ENCODE measurements at regions not wholly inside any gene's neighbourhood (a gene's known extent, or its start where the extent isn't known, plus 50 kb on each side); places are given as distances from the start of the nearest gene placed in this dataset.

DNA sequence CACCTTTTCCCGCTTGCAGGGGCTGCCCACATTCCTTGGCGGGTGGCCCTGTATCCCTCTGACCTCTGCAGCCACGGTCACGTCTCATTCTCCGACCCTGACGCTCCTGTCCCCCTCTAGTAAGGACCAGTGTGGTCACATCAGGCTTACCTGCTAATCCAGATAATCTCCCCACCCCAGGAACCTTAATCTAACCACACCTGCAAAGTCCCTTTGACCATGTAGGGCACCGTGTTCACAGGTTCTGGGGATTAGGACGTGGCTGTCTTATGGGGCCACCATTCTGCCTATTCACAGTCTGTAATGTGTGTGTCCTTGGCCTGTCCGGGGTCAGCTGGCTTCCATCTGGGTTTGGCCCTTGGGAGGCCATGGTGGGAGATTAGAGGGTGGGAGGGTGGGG is 368.9 kb downstream of the AACS start:
- Histone ChIP-seq H3K9me3 (ENCODE audit: control insufficient read depth in 2 of 2, insufficient read depth in 1 of 2, low read length in 1 of 2) (peaks cover 0 to 1% of the 10 kb centered on the region in 2 donors), H3K27me3 (ENCODE audit: control insufficient read depth in 2 of 2, insufficient read depth in 1 of 2, low read length in 1 of 2) (no peaks in the 10 kb centered on the region), H3K36me3 (ENCODE audit: control insufficient read depth in 2 of 2, insufficient read depth in 2 of 2, low read length in 1 of 2) (no peaks in the 10 kb centered on the region), H3K4me3 (ENCODE audit: low read length in 2 of 2) (no peak overlapping the region), H3K27ac (ENCODE audit: low read depth in 1 of 2, low read length in 1 of 2) (no peak overlapping the region), H3K4me1 (ENCODE audit: control insufficient read depth in 2 of 2, insufficient read depth in 2 of 2, low read length in 2 of 2) (no peaks in the 10 kb centered on the region)
- WGBS = 96% methylated on average over 9 of the region's 9 CpGs
- no peak for DNase-seq (ENCODE audit: low read depth in 6 of 9, low spot score in 9 of 9)

DNA sequence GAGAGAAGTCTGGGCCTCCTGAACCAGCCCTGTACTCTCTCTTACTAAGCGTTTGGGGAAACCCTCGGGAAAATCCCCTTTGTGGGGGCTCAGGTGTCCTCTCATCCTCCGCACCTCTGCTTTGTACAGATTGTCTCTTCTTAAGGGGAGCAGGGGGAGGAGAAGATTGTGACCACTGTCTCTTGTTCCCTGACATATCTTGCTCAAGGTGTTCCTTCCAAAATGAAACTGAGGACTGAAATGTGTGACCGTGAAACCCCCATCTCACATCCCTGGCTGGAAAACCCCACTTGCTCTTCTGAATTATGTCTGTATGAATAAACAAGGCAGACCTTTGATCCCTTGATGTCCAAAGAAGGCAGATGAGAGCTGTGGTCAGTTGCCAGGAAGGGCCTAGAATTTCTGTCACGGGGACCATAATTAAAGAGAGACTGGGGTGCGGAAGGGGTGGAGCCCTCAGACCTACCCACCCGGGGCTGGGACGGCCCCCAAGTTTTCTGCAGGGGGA is 369.8 kb downstream of the AACS start:
- Histone ChIP-seq H3K27ac (ENCODE audit: low read depth in 1 of 2, low read length in 1 of 2) (no peak overlapping the region), H3K27me3 (ENCODE audit: control insufficient read depth in 2 of 2, insufficient read depth in 1 of 2, low read length in 1 of 2) (no peaks in the 10 kb centered on the region), H3K4me1 (ENCODE audit: control insufficient read depth in 2 of 2, insufficient read depth in 2 of 2, low read length in 2 of 2) (no peaks in the 10 kb centered on the region), H3K36me3 (ENCODE audit: control insufficient read depth in 2 of 2, insufficient read depth in 2 of 2, low read length in 1 of 2) (no peaks in the 10 kb centered on the region), H3K9me3 (ENCODE audit: control insufficient read depth in 2 of 2, insufficient read depth in 1 of 2, low read length in 1 of 2) (peaks cover 0 to 1% of the 10 kb centered on the region in 2 donors), H3K4me3 (ENCODE audit: low read length in 2 of 2) (no peak overlapping the region)
- WGBS = 86% methylated on average over 8 of the region's 8 CpGs
- DNase-seq (ENCODE audit: low read depth in 6 of 9, low spot score in 9 of 9) = no peak

DNA sequence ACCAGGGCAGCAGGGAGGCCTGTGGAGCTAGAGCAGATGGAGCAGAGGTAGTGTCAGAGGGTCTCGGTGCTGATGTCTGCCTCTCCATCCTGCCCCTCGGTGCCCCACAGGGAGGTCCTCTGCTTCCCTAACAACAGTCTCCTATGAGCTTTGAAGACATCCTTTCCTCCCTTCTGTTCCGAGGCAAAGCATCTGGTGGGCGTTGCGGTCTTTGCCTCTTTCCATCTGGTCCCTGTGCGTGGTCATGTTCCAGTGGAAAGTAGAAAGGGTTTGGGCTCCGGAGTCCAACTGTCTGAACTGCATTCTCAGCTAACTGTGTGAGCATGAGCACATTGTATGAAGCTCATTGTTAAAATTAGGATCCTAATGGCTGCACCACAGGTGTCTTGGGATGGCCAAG is 370.6 kb downstream of the AACS start:
- WGBS = 94% methylated on average over 7 of the region's 7 CpGs
- peaks cover 0 to 1% of the 10 kb centered on the region in 2 donors for H3K9me3 ChIP-seq (ENCODE audit: control insufficient read depth in 2 of 2, insufficient read depth in 1 of 2, low read length in 1 of 2)
- no peaks in the 10 kb centered on the region for H3K4me1 ChIP-seq (ENCODE audit: control insufficient read depth in 2 of 2, insufficient read depth in 2 of 2, low read length in 2 of 2)
- H3K27me3 ChIP-seq (ENCODE audit: control insufficient read depth in 2 of 2, insufficient read depth in 1 of 2, low read length in 1 of 2) = no peaks in the 10 kb centered on the region
- no peak overlapping the region for H3K27ac ChIP-seq (ENCODE audit: low read depth in 1 of 2, low read length in 1 of 2)
- no peak overlapping the region for H3K4me3 ChIP-seq (ENCODE audit: low read length in 2 of 2)
- no peak for DNase-seq (ENCODE audit: low read depth in 6 of 9, low spot score in 9 of 9)
- H3K36me3 ChIP-seq (ENCODE audit: control insufficient read depth in 2 of 2, insufficient read depth in 2 of 2, low read length in 1 of 2) = no peaks in the 10 kb centered on the region

DNA sequence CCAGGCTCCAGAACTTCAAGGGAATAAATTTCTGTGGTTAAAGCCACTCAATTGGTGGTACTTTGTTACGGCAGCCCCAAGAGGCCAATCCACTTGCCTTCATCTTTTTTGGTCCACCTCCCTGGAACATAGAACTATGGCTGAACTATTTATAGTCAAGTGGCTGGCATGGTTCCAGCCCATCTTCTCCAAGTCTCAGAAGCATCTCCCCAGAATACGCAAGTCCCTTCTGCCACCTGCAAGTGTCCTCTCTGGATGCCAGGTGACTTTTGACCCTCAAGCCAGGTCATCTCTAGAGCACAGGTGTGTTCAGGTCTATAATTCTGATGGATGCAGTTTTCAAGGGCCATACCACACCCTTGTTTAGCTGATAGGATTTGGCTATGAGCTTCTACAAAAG is 371.5 kb downstream of the AACS start:
- Histone ChIP-seq H3K4me3 (ENCODE audit: low read length in 2 of 2) (no peak overlapping the region), H3K36me3 (ENCODE audit: control insufficient read depth in 2 of 2, insufficient read depth in 2 of 2, low read length in 1 of 2) (no peaks in the 10 kb centered on the region), H3K4me1 (ENCODE audit: control insufficient read depth in 2 of 2, insufficient read depth in 2 of 2, low read length in 2 of 2) (no peaks in the 10 kb centered on the region), H3K27me3 (ENCODE audit: control insufficient read depth in 2 of 2, insufficient read depth in 1 of 2, low read length in 1 of 2) (no peaks in the 10 kb centered on the region), H3K9me3 (ENCODE audit: control insufficient read depth in 2 of 2, insufficient read depth in 1 of 2, low read length in 1 of 2) (peaks cover 0 to 1% of the 10 kb centered on the region in 2 donors), H3K27ac (ENCODE audit: low read depth in 1 of 2, low read length in 1 of 2) (no peak overlapping the region)
- WGBS = 93% methylated on average over 2 of the region's 2 CpGs
- DNase-seq (ENCODE audit: low read depth in 6 of 9, low spot score in 9 of 9) = no peak

DNA sequence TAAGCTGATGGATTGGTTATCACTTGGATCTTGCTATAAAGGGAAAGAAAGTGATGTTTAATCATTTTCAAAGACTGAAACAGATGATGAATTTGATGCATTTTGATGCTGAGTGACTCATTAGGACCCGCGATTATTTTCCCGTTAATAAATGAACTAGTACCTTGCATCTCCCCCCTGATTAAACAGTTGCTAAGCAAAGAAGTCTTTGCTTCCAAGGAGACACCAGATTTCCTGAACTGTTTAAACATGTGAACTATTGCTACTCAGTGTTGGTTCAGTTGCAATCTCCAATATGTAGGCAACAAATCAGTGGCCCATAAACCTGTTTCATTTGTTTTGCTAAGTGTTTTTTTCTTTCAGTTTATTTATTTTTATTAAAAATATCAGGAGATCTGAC is 375.2 kb downstream of the AACS start:
- Histone ChIP-seq H3K27me3 (ENCODE audit: control insufficient read depth in 2 of 2, insufficient read depth in 1 of 2, low read length in 1 of 2) (no peaks in the 10 kb centered on the region), H3K4me3 (ENCODE audit: low read length in 2 of 2) (no peak overlapping the region), H3K27ac (ENCODE audit: low read depth in 1 of 2, low read length in 1 of 2) (no peak overlapping the region), H3K4me1 (ENCODE audit: control insufficient read depth in 2 of 2, insufficient read depth in 2 of 2, low read length in 2 of 2) (no peaks in the 10 kb centered on the region), H3K9me3 (ENCODE audit: control insufficient read depth in 2 of 2, insufficient read depth in 1 of 2, low read length in 1 of 2) (peaks cover 0 to 1% of the 10 kb centered on the region in 2 donors), H3K36me3 (ENCODE audit: control insufficient read depth in 2 of 2, insufficient read depth in 2 of 2, low read length in 1 of 2) (no peaks in the 10 kb centered on the region)
- 76% methylated on average over 3 of the region's 3 CpGs for WGBS
- no peak for DNase-seq (ENCODE audit: low read depth in 6 of 9, low spot score in 9 of 9)

DNA sequence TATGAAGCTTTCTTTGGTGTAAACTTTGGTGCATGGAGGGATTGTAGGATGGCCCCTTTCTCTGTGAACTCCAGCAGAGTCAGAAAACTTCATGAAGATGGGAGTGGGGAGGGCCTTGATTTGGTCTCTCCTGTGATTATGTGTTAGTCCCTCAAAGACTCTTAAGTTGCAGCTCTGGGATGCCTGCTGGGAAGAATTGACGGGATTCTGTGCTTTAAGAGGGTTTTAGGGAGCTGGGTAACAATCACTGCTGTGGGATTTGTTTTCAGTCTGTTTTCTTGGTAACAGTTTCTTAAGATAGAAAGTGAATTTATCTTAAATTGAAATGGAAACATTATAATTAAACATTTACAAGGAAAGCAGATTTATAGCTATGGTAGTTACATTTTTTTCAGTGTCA is 378.1 kb downstream of the AACS start:
- no peak overlapping the region for H3K27ac ChIP-seq (ENCODE audit: low read depth in 1 of 2, low read length in 1 of 2)
- H3K27me3 ChIP-seq (ENCODE audit: control insufficient read depth in 2 of 2, insufficient read depth in 1 of 2, low read length in 1 of 2) = no peaks in the 10 kb centered on the region
- WGBS = 55% methylated on average over 1 of the region's 1 CpG
- H3K4me3 ChIP-seq (ENCODE audit: low read length in 2 of 2) = no peak overlapping the region
- no peak for DNase-seq (ENCODE audit: low read depth in 6 of 9, low spot score in 9 of 9)
- H3K4me1 ChIP-seq (ENCODE audit: control insufficient read depth in 2 of 2, insufficient read depth in 2 of 2, low read length in 2 of 2) = no peaks in the 10 kb centered on the region
- no peaks in the 10 kb centered on the region for H3K9me3 ChIP-seq (ENCODE audit: control insufficient read depth in 2 of 2, insufficient read depth in 1 of 2, low read length in 1 of 2)
- H3K36me3 ChIP-seq (ENCODE audit: control insufficient read depth in 2 of 2, insufficient read depth in 2 of 2, low read length in 1 of 2) = no peaks in the 10 kb centered on the region

DNA sequence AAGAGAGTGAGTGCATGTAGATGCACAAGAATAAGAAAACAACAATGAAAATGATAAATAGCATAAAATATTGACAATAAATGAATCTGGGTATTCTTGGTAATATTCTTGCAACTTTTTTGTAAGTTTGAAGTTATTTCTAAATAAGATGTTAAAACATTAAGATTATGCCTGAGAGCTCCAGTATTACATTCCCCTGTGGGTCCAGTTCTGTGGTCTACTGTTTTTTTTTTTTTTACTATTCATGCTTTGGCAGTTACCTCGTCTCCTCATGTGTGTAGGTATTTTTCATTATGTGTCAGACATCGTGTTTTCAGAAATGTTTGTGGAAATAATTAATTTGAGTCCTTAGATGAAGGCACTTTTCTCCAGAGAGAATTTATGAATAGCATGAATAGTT is 386.2 kb downstream of the AACS start:
- H3K27ac ChIP-seq (ENCODE audit: low read depth in 1 of 2, low read length in 1 of 2) = no peak overlapping the region
- no peak for DNase-seq (ENCODE audit: low read depth in 6 of 9, low spot score in 9 of 9)
- H3K27me3 ChIP-seq (ENCODE audit: control insufficient read depth in 2 of 2, insufficient read depth in 1 of 2, low read length in 1 of 2) = no peaks in the 10 kb centered on the region
- no peaks in the 10 kb centered on the region for H3K9me3 ChIP-seq (ENCODE audit: control insufficient read depth in 2 of 2, insufficient read depth in 1 of 2, low read length in 1 of 2)
- H3K36me3 ChIP-seq (ENCODE audit: control insufficient read depth in 2 of 2, insufficient read depth in 2 of 2, low read length in 1 of 2) = no peaks in the 10 kb centered on the region
- no peak overlapping the region for H3K4me3 ChIP-seq (ENCODE audit: low read length in 2 of 2)
- no peaks in the 10 kb centered on the region for H3K4me1 ChIP-seq (ENCODE audit: control insufficient read depth in 2 of 2, insufficient read depth in 2 of 2, low read length in 2 of 2)
- 85% methylated on average over 2 of the region's 2 CpGs for WGBS

DNA sequence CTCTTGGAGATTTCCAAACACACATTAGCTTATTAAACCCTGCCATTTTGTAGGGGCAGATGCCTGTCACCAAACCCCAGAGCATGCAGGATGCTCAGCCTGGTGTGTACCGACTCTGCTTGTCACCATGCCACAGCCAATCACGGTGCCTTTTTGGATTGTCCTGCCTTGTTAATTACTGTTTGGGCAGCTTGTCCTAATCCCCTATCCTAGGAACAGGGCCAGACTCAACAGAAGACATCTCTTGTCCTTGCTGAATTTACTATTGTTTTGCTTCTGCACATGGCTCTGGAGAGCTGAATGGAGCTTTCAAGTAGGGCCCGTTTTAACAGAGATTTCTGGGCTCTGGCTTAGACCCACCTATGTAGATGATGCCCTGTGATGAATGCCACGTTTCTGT is 388.5 kb downstream of the AACS start:
- Histone ChIP-seq H3K4me1 (ENCODE audit: control insufficient read depth in 2 of 2, insufficient read depth in 2 of 2, low read length in 2 of 2) (no peaks in the 10 kb centered on the region), H3K36me3 (ENCODE audit: control insufficient read depth in 2 of 2, insufficient read depth in 2 of 2, low read length in 1 of 2) (no peaks in the 10 kb centered on the region), H3K27me3 (ENCODE audit: control insufficient read depth in 2 of 2, insufficient read depth in 1 of 2, low read length in 1 of 2) (no peaks in the 10 kb centered on the region), H3K9me3 (ENCODE audit: control insufficient read depth in 2 of 2, insufficient read depth in 1 of 2, low read length in 1 of 2) (no peaks in the 10 kb centered on the region), H3K4me3 (ENCODE audit: low read length in 2 of 2) (no peak overlapping the region), H3K27ac (ENCODE audit: low read depth in 1 of 2, low read length in 1 of 2) (no peak overlapping the region)
- WGBS = 76% methylated on average over 4 of the region's 4 CpGs
- DNase-seq (ENCODE audit: low read depth in 6 of 9, low spot score in 9 of 9) = no peak

DNA sequence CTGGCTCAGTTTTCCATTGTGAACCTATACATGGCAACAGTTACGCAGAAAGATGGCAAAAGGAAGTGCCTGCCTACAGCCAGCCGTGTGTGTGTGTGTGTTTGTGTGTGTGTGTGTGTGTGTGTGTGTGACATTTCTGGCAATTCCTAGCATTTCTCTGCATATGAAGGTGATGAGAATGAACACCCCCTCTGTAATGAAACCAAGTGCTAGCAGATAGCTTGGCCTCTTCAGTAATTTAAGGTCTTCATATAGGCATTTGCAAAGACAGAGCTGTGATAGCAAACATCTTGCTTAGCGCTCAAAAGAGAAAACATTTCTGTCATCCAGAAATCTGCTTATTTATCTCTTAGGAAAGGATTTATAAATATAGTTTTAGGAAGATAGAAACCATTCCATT is 389.1 kb downstream of the AACS start:
- no peak for DNase-seq (ENCODE audit: low read depth in 6 of 9, low spot score in 9 of 9)
- 66% methylated on average over 3 of the region's 3 CpGs for WGBS
- H3K4me1 ChIP-seq (ENCODE audit: control insufficient read depth in 2 of 2, insufficient read depth in 2 of 2, low read length in 2 of 2) = no peaks in the 10 kb centered on the region
- no peak overlapping the region for H3K4me3 ChIP-seq (ENCODE audit: low read length in 2 of 2)
- H3K27me3 ChIP-seq (ENCODE audit: control insufficient read depth in 2 of 2, insufficient read depth in 1 of 2, low read length in 1 of 2) = no peaks in the 10 kb centered on the region
- no peaks in the 10 kb centered on the region for H3K9me3 ChIP-seq (ENCODE audit: control insufficient read depth in 2 of 2, insufficient read depth in 1 of 2, low read length in 1 of 2)
- H3K36me3 ChIP-seq (ENCODE audit: control insufficient read depth in 2 of 2, insufficient read depth in 2 of 2, low read length in 1 of 2) = no peaks in the 10 kb centered on the region
- H3K27ac ChIP-seq (ENCODE audit: low read depth in 1 of 2, low read length in 1 of 2) = no peak overlapping the region
